CMK (cell line): ENCODE measurements at regions not wholly inside any gene's neighbourhood (a gene's known extent, or its start where the extent isn't known, plus 50 kb on each side); places are given as distances from the start of the nearest gene placed in this dataset.

Experiments
- DNase-seq: peaks from one replicate; pipeline ENCODE4 v3.0.0-alpha.2; 2010; ENCODE audit warnings: low read depth

GRCh38 chr4:176843710-176844109, 51.0 kb upstream of the VEGFC start:
- no peak for DNase-seq

DNA sequence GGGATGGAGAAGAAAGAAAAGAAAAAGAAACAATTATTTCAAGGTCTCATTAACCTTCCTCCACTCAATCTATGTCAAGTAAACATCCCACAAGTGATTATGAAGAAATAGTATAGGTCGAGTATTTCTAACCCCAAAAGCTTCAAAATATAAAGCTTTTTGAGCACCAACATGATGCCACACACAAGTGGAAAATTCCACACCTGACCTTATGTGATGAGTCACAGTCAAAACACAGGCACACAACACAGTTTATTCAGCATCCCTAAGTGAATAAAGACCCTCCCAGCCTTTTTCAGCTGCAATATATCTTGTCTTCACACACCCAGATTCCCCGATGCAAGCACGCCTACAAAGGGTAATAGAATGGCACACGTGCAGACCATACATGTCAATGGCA, 51.7 kb upstream of the VEGFC start:
- no peak for DNase-seq

DNA sequence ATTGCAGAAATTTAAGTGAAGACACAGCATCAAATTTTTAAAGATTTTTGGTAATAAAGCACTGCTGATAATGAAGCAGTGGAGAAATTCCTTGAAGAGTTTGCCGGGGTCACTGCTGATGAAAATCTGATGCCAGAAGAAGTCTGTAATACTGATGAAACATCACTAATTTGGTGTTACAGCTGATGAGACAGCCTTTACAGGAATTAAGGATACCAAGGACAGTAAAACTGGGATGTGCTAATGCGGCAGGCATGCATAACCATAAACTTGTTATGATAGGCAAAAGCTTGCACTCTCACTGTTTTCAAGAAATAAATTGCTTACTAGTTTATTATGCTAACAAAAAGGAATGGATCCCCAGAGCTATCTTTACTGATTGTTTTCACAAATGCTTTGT, 52.9 kb upstream of the VEGFC start:
- DNase-seq: no peak

DNA sequence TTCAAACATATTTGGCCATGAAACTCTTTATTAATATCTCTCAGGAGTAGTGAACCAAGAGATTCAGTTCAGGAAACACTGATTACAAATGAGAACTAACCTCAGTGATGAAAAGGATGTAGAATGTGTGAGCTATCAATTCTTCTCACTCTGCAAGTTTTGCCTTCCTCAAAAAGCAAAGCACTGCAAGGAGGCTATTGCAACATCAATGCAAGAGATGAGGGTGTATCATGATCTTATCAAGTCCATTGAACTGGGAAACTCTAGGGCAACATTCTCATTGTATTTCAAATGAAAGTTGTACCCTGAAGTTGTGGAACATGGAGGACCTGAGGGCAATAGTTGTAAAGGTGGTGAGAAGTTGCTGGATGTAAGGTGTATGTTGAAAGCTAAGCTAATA, 56.4 kb upstream of the VEGFC start:
- DNase-seq: no peak

DNA sequence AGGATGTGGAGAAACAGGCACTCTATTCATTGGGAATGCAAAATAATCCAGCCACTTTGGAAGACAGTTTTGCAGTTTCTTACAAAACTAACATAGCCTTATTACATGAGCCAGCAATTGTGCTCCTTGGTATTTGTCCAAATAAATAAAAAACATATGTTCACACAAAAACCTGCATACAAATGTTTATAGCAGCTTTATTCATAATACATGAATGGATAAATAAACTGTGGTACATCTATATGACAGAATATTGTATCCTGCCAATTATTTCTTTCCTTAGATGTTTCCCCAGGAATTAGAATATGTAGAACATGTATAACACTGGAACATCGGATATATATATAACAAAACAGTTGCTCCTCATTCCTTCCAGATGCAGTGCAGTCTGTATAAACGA, 57.7 kb upstream of the VEGFC start:
- DNase-seq: no peak

- no peak for DNase-seq
Measured at GRCh38 chr4:176856421-176856820, 63.7 kb upstream of the VEGFC start.

- no peak for DNase-seq
Measured at GRCh38 chr4:176858839-176859238, 66.1 kb upstream of the VEGFC start.

DNA sequence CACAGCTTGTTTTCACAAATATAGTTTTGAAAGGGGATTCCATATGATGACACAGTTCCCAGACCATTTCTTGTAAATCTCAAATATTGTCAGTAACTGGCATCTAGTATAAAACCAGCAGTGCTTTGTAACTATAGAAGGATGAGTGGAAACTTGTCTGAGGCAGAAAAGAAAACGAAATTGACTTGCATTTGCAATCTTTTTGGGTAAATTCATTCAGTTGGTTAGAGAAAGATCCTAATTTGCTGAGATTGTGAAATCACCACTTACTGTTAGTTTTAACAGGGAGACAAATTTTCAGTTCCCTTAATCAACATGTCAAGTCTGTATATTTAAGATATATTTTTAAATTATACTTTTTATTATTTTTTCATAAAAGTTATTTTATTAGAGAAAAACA, 71.5 kb upstream of the VEGFC start:
- DNase-seq: no peak

DNA sequence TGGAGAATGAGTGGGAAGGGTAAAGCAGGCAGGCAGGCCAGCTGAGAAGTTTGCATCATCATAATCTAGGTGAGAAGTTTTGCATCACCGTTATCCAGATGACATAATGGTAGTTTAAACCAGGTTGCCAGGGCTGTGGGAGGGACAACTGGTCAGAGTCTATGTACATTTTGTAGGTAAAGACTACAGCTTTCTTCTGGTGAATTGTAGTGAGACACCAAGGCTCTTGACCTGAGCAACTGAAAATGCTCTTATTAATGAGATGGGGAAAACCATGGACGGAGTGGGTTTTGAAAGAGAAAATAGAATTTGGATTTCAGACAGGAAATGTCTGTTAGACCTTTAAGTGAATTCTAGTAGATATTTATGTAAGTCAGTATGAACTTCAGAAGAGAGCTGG, 76.0 kb upstream of the VEGFC start:
- no peak for DNase-seq

GRCh38 chr4:176872461-176872860, 79.7 kb upstream of the VEGFC start:
- DNase-seq: no peak

DNA sequence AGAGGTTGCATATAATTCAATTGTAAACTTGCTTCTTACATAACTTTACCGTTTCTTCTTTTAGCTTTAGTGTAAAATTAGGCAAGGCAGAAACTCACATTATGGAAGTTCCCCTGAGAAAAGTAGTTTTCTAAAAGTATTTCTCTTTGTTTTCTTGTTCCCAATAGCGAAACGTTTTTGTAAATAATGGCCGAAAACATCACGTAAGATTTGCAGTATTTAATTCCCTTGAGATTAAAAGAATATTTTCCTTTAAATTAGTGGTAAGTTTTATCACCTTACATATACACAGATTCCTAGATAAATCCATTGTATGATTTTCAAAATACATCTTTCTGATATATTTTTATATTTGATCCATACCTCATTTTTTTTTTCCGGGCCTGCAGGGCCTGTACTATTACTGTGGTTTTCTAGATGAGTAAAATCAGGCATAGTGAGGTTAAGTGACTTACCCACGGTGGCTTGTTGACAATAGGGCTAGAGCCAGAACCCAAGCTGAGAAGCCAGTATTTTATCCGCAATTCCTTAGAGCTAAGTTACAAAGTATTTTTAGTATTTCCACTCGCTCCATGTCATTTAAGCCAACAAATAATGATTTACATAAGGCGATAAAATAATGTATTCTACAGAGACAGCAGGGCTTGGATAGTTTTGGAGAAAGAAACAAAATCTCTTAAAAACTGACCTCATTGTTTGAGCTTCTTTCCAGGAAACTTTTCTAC, 82.2 kb upstream of the VEGFC start:
- DNase-seq: no peak

- DNase-seq: no peak
Measured at GRCh38 chr4:176875446-176875930, 82.8 kb upstream of the VEGFC start.

DNA sequence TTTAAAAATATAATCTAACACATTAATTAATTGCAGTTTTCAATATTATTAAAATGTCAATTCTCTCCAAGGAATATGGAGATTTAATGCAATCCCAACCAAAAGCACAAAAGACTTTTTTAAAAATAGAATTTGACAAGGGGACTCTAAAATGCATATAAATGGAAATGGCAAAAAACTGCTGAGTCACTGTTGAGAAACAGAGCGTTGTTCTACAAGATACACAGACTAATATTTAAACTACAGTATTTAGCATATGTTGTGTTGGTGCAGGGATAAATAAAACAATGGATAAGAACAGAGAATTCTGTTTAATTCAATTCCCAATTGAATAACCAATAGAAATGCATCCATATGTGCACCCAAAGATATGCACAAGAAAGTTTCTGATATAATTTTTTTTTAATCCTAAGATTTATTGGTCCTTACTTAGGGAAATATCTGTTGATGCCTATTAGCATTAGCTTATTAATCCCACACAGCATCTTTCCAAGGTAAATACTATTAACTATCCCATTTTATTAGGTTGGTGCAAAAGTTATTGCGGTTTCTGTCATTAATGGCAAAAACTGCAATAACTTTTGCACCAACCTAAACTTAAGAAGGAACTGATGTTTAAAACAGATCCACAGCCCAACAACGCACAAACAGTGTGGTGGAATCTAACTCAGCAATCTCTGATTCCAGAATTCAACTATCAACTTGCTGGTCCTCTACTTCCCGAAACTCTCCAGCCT, 86.8 kb upstream of the VEGFC start:
- no peak for DNase-seq

DNA sequence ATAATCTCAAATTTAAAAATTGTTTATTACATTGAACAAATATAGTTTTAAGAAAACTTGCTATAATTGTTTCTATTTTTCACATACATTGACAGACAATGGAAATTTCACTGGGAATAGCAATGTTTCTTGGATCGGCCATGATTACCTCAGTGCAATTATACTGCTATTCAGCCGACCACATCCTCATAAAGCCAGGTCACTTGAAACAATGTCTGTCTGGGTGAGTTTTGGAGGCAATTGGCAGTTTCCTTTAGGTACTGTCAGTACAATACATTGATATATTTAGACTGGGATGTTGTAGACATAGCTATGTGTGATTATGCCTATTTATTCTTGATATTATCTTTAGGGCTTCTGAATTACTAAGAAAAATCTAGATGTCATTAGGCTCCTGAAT, 89.5 kb upstream of the VEGFC start:
- DNase-seq: no peak

- no peak for DNase-seq
Measured at GRCh38 chr4:176883108-176883550, 90.4 kb upstream of the VEGFC start.

DNA sequence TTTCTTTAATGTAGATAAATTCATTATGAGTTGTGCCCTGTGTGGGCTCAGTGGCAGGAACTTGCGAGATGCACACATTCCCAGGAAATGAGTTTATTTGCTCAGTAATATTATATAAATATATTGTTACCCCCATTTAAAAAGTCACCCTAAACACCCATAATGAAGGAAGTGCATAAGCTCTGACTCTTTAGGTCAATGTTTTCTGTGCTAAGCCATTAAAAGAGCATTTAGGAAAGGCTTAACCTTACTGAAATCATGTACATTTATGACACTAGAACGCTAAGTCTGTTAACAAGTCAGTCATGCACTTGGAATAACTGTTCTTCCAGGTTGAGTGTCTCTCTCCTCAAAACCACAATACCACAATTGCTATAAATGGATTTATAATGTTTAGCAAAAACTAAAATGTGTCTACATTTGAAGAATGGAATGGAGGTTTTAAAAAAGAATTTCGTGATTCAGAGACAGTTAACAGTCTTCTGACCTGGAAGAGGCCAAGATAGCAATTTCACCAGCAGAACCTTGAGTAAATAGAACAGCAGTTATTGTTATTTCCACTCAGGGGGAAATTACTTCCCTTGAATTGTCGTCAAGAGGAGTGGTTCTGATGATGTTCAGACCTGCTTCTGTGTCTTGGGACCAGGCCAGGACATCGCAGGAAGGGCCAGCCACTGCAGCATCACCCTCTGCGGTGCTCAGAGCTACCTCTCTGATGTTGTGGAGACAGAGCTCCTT, 91.1 kb upstream of the VEGFC start:
- no peak for DNase-seq

DNA sequence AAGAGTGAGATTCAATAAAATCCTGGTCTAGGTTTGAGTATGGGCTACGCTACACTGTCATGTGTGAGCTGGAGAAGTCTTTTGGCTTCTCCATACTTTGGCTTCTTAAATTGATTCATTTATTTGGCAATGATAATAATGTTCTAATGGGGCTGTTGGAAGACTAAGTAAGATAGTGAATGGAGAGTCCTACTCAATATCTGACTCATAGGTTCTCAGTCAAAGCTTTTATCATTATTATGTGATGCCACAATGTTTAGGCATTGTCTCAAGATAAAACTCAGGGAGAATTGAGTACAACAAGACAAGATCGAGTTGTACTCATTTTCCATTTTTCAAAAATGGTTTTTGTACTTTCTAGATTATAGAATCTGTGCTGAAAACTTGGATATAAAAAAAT, 92.5 kb upstream of the VEGFC start:
- no peak for DNase-seq

DNA sequence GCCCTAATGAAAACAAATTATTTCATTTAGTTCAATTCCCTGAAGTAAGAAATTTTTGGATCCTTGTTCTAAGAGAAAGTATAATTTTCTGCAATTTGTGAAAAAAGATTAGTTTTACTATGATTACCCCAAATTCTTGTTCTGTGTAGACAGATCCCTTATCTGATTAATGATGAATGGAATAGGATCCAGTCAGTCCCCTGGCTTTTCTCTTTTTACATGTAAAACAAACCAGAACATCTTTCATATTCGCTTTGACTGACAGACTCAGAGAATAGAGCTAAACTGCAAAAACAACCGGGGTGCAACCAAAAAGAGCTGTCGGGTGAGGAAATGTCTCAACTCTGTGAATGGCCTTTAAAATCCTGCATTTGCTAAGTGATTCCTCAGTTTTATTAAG, 93.4 kb upstream of the VEGFC start:
- no peak for DNase-seq

DNA sequence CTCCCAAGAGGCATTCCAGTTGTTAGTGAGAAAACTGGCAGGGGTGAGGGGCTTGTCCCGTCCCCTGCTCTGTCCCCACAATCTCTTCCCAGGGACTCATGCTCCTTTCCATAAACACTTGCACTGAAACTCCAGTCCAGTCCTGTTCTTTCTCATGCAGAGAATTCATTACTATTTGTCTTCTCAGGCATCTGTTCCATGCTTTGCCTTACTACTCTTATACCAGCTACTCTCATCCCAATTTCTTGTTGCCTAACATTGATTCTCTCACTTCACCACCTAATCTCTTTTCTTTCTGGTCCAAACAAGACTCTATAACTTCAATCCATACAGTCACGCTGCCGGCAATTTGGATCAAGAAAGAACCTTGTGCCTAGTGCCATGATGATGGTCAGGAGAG, 97.1 kb upstream of the VEGFC start:
- DNase-seq: no peak

- no peak for DNase-seq
Measured at GRCh38 chr4:176894498-176894897, 101.8 kb upstream of the VEGFC start.

GRCh38 chr4:176896211-176896610, 103.5 kb upstream of the VEGFC start:
- DNase-seq: no peak

DNA sequence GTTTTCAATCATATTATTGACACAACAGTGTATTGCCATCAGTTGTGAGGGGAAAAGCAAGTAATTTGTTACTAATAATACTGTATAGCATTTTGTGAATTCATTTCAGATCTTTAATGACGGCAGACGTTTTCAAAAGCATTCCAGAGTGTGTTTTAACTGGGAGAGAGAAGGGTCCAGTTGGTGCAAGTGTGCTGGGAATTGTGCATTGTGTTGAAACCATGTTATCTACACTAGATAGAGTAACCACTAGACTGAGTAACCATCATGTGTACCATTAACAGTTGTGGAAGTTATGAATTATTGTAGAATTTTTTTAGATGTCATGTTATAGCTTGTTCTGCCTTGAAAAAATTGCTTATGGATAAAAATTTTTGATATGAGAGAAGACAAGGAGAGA, 104.5 kb upstream of the VEGFC start:
- no peak for DNase-seq

DNA sequence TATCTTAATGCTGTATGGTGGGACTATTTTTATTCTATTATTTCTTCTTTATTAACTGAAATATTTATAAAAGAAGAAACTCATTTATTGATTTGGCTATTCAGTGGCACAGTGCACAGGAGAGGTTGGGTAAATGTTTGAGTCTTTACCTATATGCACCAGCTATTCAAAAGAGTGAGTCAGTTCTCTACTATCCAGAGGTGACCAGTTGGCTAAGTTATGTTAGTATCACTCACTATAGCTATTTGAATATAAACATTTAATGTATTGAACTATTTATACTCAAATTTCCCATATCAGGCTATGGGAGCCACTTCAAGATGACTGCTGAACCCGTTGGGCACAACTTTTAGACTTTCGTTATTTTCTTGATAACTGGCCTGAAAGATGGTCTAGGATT, 106.1 kb upstream of the VEGFC start:
- no peak for DNase-seq
